Astrocyte of the hippocampus (primary cell): ENCODE measurements at regions not wholly inside any gene's neighbourhood (a gene's known extent, or its start where the extent isn't known, plus 50 kb on each side); places are given as distances from the start of the nearest gene placed in this dataset.

Experiments
- DNase-seq: peaks from one replicate; pipeline ENCODE4 v3.0.0; 2011; ENCODE audit warnings: low read depth, low spot score

- peak; percentile 27 for DNase-seq
Observed at GRCh38 chr6:156379392-156380289, 397.5 kb upstream of the ARID1B start.

GRCh38 chr6:156378853-156379252 lies 398.3 kb upstream of the ARID1B start:
- no peak for DNase-seq

- DNase-seq: no peak
Observed at GRCh38 chr6:156376091-156376490, 401.1 kb upstream of the ARID1B start.

- no peak for DNase-seq
Observed at GRCh38 chr6:156359912-156360311, 417.3 kb upstream of the ARID1B start.

DNA sequence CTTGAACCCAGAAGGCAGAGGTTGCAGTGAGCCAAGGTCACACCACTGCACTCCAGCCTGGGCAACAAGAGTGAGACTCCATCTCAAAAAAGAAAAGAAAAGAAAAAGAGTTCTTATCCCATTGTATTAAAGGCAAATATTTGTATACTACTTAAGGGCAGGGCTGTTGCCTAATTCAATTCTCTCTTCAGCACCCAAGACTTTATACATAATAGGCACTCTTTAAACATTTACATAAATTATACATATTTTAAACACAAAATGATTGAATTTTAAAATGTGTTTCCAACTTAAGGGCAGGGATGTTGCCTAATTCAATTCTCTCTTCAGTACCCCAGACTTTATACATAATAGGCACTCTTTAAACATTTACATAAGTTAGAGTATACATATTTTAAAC lies 424.3 kb upstream of the ARID1B start:
- DNase-seq: no peak

DNA sequence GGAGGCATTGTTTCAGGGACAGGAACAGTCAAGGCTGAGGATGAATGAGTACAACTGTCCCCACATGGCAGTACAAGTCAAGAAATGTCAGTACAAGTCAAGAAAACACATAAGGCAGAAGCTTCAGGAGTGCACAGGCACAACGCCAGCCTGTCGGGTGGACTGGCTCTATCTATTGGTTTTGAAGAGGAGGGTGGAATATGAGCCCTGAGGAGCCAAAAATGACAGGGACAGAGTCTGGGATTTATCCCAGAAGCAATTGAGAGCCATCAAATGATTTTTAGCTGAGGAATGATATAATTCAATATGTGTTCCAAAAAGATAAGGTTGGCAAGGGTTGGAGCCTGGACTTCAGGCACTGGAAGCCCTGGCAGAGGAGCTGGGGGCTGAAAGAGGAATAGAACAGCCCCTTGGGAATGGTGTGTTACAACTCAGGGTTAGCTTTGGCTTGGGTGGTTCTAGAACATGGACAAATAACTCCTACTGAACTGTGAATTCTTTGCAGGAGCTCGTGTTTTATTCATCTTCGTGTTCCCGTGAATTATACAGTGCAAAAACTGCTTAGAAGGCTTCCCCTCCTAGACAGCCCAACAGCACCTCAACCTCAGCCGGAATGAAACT lies 425.7 kb upstream of the ARID1B start:
- no peak for DNase-seq

GRCh38 chr6:156350337-156350736 lies 426.8 kb upstream of the ARID1B start:
- no peak for DNase-seq

GRCh38 chr6:156348849-156349248 lies 428.3 kb upstream of the ARID1B start:
- no peak for DNase-seq

DNA sequence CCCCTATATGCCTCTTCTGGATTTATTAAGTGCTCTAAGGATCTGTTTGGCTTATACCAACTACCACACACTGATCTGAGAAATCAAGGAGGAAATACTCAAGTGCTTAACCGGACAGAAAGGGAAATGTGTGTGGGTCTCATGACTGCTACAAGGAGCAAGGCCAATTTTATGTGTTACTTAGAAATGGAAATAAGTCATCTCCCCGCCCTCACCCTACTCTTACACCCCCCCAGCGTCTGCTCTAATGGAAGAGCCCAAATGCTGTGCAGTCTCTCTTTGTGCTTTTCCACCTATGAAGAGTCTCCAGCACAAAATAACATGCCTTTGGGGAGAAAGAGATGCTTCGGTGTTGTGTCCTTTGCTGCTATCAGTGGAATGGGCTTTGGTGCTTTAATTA lies 428.8 kb upstream of the ARID1B start:
- DNase-seq: no peak

GRCh38 chr6:156347656-156348055 lies 429.5 kb upstream of the ARID1B start:
- no peak for DNase-seq

DNA sequence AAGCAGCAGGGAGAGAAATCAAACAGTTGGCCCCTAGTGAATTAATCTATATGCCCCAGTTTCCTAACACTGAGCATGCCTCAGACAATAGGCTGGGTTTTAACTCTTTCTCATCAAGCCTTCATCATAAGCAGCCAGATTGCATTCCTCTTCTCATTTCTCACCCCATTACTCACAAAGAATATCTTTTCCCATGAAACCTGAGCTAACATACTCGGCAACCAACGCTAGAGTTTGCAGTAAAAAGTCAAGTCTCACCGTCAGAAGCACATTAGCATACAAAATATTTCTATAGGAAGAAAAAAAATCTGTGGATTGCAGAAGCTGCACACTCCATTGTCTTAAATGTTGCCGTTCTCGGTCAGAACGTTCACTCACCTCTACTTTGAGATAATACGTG lies 429.9 kb upstream of the ARID1B start:
- DNase-seq: peak; percentile 29

DNA sequence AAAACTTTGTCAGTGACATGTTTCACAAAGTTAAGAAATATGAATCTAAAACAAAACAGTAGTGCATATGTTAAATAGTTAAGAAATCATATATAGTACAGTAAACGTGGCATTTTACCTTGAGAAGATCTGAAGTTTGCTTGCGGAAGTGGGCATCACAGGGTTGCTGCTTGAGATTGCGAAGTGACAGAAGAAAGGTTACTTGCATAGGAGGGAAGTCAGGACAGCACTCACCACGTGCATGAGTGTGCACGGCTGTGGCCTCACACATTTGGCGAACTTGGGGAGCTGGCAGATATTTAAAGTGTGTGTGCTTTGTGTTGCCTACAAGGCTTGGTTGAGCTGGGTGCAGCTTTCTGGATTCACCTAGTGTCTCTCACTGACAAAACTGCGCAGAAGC lies 431.5 kb upstream of the ARID1B start:
- DNase-seq: no peak

DNA sequence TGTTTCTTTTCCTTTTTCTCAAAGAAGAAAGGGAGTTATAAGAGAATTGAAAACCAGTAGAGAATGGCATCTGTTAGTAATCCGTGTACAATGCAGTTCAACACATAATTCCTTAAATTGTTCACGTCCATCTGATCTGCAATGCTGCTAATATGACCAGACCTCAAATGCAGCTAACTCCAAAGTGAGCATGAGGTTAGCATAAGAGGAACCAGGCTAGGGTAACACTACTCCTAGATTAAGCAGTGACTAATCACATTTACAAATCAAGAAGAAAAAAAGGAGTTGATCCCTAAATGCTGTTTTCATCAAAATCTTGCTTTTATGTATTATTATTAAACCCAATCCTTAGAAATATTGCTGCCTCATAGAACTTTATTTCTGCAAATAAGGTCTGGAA lies 432.7 kb upstream of the ARID1B start:
- DNase-seq: no peak

DNA sequence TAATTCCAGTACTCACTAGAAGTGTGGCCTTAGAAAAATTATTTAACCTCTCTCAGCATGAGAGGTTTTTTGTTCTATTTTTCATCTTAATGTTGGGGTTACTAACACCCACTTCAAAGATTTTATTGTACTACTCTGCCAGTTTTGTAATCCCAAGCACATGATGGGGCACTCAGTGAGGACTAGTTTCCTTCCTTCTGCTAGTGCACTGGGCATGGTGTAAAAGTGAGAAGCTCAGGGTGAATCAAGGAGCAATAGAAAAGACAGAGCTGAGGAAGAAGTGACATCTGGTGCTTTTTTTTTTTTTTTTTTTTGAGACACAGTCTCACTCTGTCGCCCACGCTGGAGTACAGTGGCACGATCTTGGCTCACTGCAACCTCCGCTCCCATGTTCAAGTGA lies 439.4 kb upstream of the ARID1B start:
- DNase-seq: no peak

- DNase-seq: no peak
Observed at GRCh38 chr6:156336733-156337132, 440.4 kb upstream of the ARID1B start.

DNA sequence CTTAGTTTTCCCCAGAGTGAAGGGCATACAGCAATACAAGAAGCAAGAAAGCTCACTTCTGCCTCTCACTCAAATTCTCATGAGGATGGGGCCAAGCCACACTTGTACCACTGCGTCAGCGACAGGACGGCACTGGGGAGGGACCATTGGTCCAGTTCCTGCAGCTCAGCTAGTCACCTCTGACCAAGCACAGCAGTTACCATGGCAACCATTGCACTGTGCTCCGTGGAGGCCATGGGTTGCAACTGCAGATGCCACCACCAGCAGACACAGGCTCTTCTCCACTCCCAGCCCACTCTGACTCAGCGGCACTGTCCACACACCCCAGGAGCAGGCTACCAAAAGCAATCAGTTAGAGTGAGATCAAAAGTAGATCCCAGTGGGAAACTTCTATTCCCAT lies 441.1 kb upstream of the ARID1B start:
- no peak for DNase-seq

GRCh38 chr6:156334966-156335365 lies 442.2 kb upstream of the ARID1B start:
- DNase-seq: no peak

GRCh38 chr6:156319707-156320106 lies 457.5 kb upstream of the ARID1B start:
- DNase-seq: peak; percentile 9

GRCh38 chr6:156316583-156317125 lies 460.5 kb upstream of the ARID1B start:
- DNase-seq: peak; percentile 34

DNA sequence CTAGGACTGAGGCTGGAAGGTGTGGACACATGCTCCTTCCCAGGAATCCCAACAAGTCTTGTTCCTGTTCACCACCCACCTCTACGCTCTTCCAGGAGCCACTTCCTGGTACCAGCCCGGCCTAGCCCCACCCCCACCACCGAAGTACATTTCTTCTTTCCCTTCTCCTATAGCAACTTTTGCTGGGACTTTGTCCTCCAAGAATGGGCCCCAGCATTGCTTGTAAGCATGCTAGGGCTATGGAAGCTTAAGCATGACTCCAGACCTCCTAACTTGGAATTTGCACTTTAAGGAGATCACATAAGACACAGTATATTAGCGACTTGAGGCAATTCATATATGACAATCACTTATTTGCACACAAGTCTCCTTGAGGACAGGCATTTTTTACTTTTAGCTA lies 462.0 kb upstream of the ARID1B start:
- DNase-seq: no peak

GRCh38 chr6:156313037-156313436 lies 464.1 kb upstream of the ARID1B start:
- no peak for DNase-seq

DNA sequence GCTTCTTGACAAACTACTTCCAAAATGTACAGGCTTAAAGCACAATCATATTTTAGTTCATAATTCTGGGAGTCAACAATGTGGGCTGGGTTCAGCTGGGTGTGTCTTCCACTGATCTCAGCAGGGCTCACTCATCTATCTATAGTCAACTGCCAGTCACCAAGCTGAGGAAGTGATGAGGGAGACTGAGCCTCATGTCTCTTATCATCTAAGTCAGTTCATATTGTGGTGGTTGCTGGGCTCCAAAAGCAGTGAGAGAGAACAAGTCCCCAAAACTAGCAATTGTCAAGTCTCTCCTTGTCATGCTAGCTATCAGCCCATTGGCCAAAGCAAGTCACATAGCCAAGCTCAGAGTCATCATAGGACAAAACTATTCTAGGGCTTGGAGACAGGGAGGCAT lies 465.9 kb upstream of the ARID1B start:
- no peak for DNase-seq

GRCh38 chr6:156310701-156311100 lies 466.5 kb upstream of the ARID1B start:
- DNase-seq: peak; percentile 41
